ENCODE measurements at regions not wholly inside any gene's neighbourhood (a gene's known extent, or its start where the extent isn't known, plus 50 kb on each side); places are given as distances from the start of the nearest gene placed in this dataset.

DNA sequence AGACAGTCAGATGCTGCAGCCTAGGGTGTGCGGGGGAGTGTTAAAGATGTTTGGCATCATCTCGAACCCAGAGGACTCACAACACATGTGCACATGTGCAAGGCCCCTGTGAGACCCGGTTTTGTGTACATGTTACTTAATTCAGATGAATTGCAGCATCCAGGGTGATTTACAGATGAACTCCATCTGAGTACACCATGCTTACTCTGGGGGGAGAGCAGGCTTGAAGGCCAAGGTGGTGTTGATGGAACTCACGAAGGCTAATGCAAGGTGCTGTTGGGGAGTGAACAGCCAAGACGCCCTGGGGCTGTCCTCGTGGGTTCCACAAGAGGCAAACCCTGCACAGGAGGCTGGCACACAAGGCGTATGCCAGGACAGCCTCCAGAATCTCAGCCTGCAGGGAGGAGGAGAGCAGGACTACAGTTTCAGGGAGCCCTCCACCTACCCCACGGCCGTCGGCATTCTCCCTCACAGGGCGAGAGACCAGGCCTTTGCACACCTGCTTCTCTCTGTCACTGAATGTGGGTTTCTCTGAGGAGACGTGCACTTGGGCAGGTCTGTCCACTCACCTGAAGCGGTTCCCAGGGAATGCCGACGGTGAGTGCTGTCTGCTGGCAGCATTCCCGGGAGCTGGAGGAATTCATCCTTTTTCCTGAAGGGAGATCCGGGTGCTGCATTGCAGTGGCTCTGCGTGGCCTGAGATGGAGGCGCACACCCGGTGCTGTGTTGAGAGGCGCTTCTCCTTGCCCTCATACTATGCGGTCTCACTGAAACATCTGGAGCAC, 178.5 kb upstream of the RNF32 start:
- Histone ChIP-seq H3K27ac (no peak overlapping the region), H3K4me3 (no peak overlapping the region), H3K4me1 (peaks cover 0 to 7% (median 0%) of the 10 kb centered on the region in 3 donors), H3K27me3 (peaks cover 0 to 52% (median 0%) of the 10 kb centered on the region in 4 donors), H3K9me3 (no peaks in the 10 kb centered on the region), H3K36me3 (no peaks in the 10 kb centered on the region)
- intact Hi-C loops (cut with DNase I) = no loop called here
- WGBS, 2 donors = 59 to 79% methylated on average over 3 to 14 of the region's 22 CpGs
- TF ChIP-seq, protein P1, sequence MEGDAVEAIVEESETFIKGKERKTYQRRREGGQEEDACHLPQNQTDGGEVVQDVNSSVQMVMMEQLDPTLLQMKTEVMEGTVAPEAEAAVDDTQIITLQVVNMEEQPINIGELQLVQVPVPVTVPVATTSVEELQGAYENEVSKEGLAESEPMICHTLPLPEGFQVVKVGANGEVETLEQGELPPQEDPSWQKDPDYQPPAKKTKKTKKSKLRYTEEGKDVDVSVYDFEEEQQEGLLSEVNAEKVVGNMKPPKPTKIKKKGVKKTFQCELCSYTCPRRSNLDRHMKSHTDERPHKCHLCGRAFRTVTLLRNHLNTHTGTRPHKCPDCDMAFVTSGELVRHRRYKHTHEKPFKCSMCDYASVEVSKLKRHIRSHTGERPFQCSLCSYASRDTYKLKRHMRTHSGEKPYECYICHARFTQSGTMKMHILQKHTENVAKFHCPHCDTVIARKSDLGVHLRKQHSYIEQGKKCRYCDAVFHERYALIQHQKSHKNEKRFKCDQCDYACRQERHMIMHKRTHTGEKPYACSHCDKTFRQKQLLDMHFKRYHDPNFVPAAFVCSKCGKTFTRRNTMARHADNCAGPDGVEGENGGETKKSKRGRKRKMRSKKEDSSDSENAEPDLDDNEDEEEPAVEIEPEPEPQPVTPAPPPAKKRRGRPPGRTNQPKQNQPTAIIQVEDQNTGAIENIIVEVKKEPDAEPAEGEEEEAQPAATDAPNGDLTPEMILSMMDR (IDR thresholded peaks at IDR 0.05) = no peak
- DNase-seq = no peak

DNA sequence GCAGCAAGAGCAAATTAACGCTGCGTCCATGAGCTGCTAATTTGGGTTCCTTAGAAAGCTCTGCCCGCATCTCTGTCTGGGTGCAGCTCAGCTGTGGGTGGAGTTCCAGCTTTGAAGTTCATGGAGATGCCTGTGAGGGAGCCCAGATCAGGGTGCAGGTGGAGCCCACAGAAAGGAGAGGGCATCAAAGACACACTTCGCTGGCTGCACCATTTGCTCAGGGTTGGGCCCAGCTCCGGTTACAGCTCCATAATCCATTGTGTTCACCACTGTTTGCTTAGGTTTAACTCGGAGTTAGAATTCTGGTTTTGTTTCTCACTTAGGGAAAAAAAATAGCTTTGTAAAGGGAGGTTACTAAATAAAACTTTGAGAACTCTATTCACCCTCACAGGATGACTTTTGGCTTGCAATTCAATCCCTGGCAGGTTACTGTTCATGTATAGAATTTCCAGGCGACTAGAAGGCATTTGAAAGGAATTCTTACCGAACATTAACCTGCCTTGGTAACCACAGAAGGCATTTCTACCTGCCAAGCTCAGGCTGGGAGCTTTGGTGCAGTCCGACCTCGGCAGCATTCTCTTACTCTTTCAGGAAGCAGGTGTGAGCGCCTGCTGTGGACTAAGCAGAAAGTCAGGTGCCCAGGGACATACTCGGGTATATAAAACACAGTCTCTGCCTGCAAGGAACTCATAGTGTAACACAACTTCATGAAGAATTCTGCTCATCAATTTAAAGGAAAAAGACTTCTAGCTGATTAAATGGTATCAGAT, 179.5 kb upstream of the RNF32 start:
- Histone ChIP-seq H3K27ac (no peak overlapping the region), H3K36me3 (no peaks in the 10 kb centered on the region)

DNA sequence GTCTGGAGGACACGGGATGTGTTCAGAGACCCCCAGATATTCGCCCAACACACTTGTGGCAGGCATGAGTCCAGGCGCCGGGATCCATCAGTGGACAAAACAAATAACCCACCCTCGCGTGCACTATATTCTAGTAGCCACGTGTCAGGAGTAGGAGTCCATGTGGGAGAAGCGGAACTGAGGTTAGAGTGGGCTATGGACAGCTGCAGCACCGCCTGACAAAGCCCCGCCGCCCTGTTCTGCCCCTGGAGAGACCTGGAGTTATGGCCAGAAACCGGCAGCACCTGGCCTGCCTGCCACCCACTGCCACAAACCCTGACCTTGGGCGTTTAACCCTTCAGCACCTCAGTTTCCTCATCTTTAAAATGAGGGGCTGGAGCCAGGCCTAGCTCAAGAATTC, 181.0 kb upstream of the RNF32 start:
- H3K27me3 ChIP-seq = peaks cover 0 to 50% (median 0%) of the 10 kb centered on the region in 4 donors
- peaks cover 0 to 7% (median 0%) of the 10 kb centered on the region in 3 donors for H3K4me1 ChIP-seq
- H3K9me3 ChIP-seq = no peaks in the 10 kb centered on the region
- TF ChIP-seq POLR2A (IDR thresholded peaks at IDR 0.05) = no peak
- TF ChIP-seq, protein P1 (IDR thresholded peaks at IDR 0.05) = no peak
- intact Hi-C loops (cut with DNase I) = no loop called here
- no peaks in the 10 kb centered on the region for H3K36me3 ChIP-seq
- no peak for DNase-seq
- no peak overlapping the region for H3K4me3 ChIP-seq
- H3K27ac ChIP-seq = no peak overlapping the region
- WGBS, 2 donors = 81 to 83% methylated on average over 13 of the region's 13 CpGs

More for the DNA sequence above, 179.5 kb upstream of the RNF32 start:
- DNase-seq = no peak
- Histone ChIP-seq H3K9me3 (no peaks in the 10 kb centered on the region), H3K4me3 (no peak overlapping the region), H3K27me3 (peaks cover 0 to 55% (median 0%) of the 10 kb centered on the region in 4 donors), H3K4me1 (peaks cover 0 to 7% (median 0%) of the 10 kb centered on the region in 3 donors)
- WGBS, 2 donors = 43 to 54% methylated on average over 12 of the region's 12 CpGs
- intact Hi-C loops (cut with DNase I) = no loop called here
- TF ChIP-seq, protein P1 (IDR thresholded peaks at IDR 0.05) = no peak
- TF ChIP-seq POLR2A (IDR thresholded peaks at IDR 0.05) = no peak

DNA sequence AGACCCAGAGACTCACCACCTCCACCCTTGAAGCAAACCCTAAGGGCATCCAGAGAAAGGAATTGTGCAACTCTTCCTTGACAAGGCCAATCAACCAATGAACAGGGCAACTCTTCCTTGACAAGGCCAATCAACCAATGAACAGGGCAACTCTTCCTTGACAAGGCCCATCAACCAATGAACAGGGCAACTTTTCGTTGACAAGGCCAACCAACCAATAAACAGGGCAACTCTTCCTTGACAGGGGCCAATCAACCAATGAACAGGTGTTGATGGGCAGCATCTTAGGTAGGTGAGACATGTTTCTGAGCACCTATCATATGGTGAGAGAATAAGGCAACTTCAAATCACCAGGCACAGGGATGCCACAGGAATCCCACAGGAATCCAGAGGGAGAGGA, 181.5 kb upstream of the RNF32 start:
- no peak overlapping the region for H3K27ac ChIP-seq
- peaks cover 0 to 45% (median 0%) of the 10 kb centered on the region in 4 donors for H3K27me3 ChIP-seq
- H3K4me1 ChIP-seq = peaks cover 0 to 7% (median 0%) of the 10 kb centered on the region in 3 donors
- WGBS, 2 donors = no CpG with 5 or more reads among the region's 1 CpG
- no peak overlapping the region for H3K4me3 ChIP-seq
- TF ChIP-seq, protein P1 (IDR thresholded peaks at IDR 0.05) = no peak
- TF ChIP-seq POLR2A (IDR thresholded peaks at IDR 0.05) = no peak
- H3K9me3 ChIP-seq = no peaks in the 10 kb centered on the region
- intact Hi-C loops (cut with DNase I) = no loop called here
- H3K36me3 ChIP-seq = no peaks in the 10 kb centered on the region
- no peak for DNase-seq

DNA sequence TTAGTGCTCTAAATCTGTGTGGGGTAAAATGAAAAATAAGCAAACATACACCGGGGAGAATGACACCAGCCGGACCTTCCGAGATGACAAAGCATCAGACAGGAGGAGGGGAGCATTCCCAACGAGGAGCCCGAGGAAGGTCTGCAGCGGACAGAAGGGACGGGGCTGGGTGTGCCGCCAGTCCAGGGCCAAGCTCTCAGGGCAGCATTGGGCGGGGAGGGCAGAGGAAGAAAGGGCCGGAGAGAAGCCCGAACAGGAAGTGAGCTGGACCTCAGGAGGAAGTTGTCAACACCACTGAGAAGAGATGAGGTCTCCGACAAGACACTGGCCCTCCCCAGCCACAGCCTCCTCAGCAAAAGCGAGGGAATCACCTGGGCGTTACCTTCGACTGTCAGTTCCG, 182.6 kb upstream of the RNF32 start:
- TF ChIP-seq, protein P1 (IDR thresholded peaks at IDR 0.05) = no peak
- no peak for TF ChIP-seq POLR2A (IDR thresholded peaks at IDR 0.05)
- peaks cover 0 to 35% (median 0%) of the 10 kb centered on the region in 4 donors for H3K27me3 ChIP-seq
- H3K9me3 ChIP-seq = no peaks in the 10 kb centered on the region
- 81 to 84% methylated on average over 14 of the region's 16 CpGs for WGBS, 2 donors
- intact Hi-C loops (cut with DNase I) = no loop called here
- H3K4me1 ChIP-seq = peaks cover 0 to 7% (median 0%) of the 10 kb centered on the region in 3 donors
- no peaks in the 10 kb centered on the region for H3K36me3 ChIP-seq
- no peak overlapping the region for H3K4me3 ChIP-seq
- no peak overlapping the region for H3K27ac ChIP-seq
- no peak for DNase-seq

Measured in esophagus squamous epithelium (tissue), 5 donors.